NCI-H2107 treated with DMSO at 0.1 percent for 48 hours (cell line): ENCODE measurements at regions not wholly inside any gene's neighbourhood (a gene's known extent, or its start where the extent isn't known, plus 50 kb on each side); places are given as distances from the start of the nearest gene placed in this dataset.
"Not testable (repeated sequence)": the region's sequence is repeated elsewhere in the genome, so short reads cannot be mapped to it uniquely, and the experiment has no call there.

Experiments
- DNase-seq: peaks from one replicate; lab custom pipeline; 2025; ENCODE audit not compliant: unreplicated experiment; lab: John Stamatoyannopoulos, UW

- DNase-seq = no peak
Observed at GRCh38 chr4:189785257-189785656, 155.4 kb upstream of the FRG1 start.

- DNase-seq = no peak
Observed at GRCh38 chr4:189786447-189786846, 154.2 kb upstream of the FRG1 start.

GRCh38 chr4:189787216-189788031, 153.2 kb upstream of the FRG1 start:
- no peak for DNase-seq

- peak; percentile 58 for DNase-seq
Observed at GRCh38 chr4:189792924-189793618, 147.6 kb upstream of the FRG1 start.

GRCh38 chr4:189800545-189801088, 140.1 kb upstream of the FRG1 start:
- DNase-seq = no peak

GRCh38 chr4:189802884-189803283, 137.8 kb upstream of the FRG1 start:
- DNase-seq = no peak

GRCh38 chr4:189804894-189805293, 135.8 kb upstream of the FRG1 start:
- DNase-seq = no peak

- DNase-seq = no peak
Observed at GRCh38 chr4:189806506-189806905, 134.2 kb upstream of the FRG1 start.

- no peak for DNase-seq
Observed at GRCh38 chr4:189807031-189807430, 133.6 kb upstream of the FRG1 start.

GRCh38 chr4:189809241-189809735, 131.4 kb upstream of the FRG1 start:
- no peak for DNase-seq

- no peak for DNase-seq
Observed at GRCh38 chr4:189809839-189810238, 130.8 kb upstream of the FRG1 start.

- DNase-seq = not testable (repeated sequence)
Observed at GRCh38 chr4:189810318-189811181, 130.1 kb upstream of the FRG1 start.

- no peak for DNase-seq
Observed at GRCh38 chr4:189815404-189816192, 125.1 kb upstream of the FRG1 start.

GRCh38 chr4:189822326-189822725, 118.3 kb upstream of the FRG1 start:
- no peak for DNase-seq

- DNase-seq = no peak
Observed at GRCh38 chr4:189823591-189823990, 117.1 kb upstream of the FRG1 start.

- no peak for DNase-seq
Observed at GRCh38 chr4:189825466-189825865, 115.2 kb upstream of the FRG1 start.

- DNase-seq = no peak
Observed at GRCh38 chr4:189826657-189827056, 114.0 kb upstream of the FRG1 start.

- DNase-seq = no peak
Observed at GRCh38 chr4:189828081-189828697, 112.5 kb upstream of the FRG1 start.

GRCh38 chr4:189832528-189832927, 108.1 kb upstream of the FRG1 start:
- no peak for DNase-seq

GRCh38 chr4:189834616-189835015, 106.1 kb upstream of the FRG1 start:
- DNase-seq = no peak
